Upper lobe of left lung (tissue), 6 donors: ENCODE measurements at regions not wholly inside any gene's neighbourhood (a gene's known extent, or its start where the extent isn't known, plus 50 kb on each side); places are given as distances from the start of the nearest gene placed in this dataset.

Experiments
- ATAC-seq, 2 donors: fragments of 200-7000 bp; cut with Tn5 transposase; one replicate each; pipeline ENCODE4 v1.9.1; 2022; ENCODE audit warnings: mild to moderate bottlenecking in 2 of 2, moderate library complexity in 2 of 2; ENCODE audit not compliant: low FRiP score in 2 of 2
- DNase-seq, 2 donors: peaks; one replicate each; pipeline ENCODE4 v3.0.0-alpha.2; 2019 to 2020
- H3K27ac ChIP-seq, 4 donors: fragments of 200-600 bp; sonication (generic); one replicate each; pipeline ENCODE4 v1.5.1; 2016 to 2019
- H3K27me3 ChIP-seq, 4 donors: fragments of 200-600 bp; sonication (generic); one replicate each; pipeline ENCODE4 v1.5.1; 2017 to 2019
- H3K36me3 ChIP-seq, 4 donors: fragments of 200-600 bp; sonication (generic); one replicate each; pipeline ENCODE4 v1.5.1; 2016 to 2019
- H3K4me1 ChIP-seq, 4 donors: fragments of 200-600 bp; sonication (generic); one replicate each; pipeline ENCODE4 v1.5.1; 2018 to 2019
- H3K4me3 ChIP-seq, 4 donors: fragments of 200-600 bp; sonication (generic); one replicate each; pipeline ENCODE4 v1.5.1; 2017 to 2019; ENCODE audit warnings: mild to moderate bottlenecking in 2 of 4, moderate library complexity in 1 of 4
- H3K9me3 ChIP-seq, 4 donors: fragments of 200-600 bp; sonication (generic); one replicate each; pipeline ENCODE4 v1.5.1; 2018 to 2019
- CTCF ChIP-seq, 6 experiments: fragments of 450-650 bp in 4 of 6; fragments of 200-600 bp in 2 of 6; sonication (generic) in 2 of 6; IDR thresholded peaks; one replicate each; pipeline ENCODE4 v1.5.1; 2016 to 2019; ENCODE audit warnings: antibody characterized with exemption in 6 of 6
- EP300 ChIP-seq, 4 donors: sonication (generic); formaldehyde crosslinking; IDR thresholded peaks; one replicate each; pipeline ENCODE4 v1.5.1; 2017; ENCODE audit warnings: antibody characterized with exemption in 4 of 4, control low read depth in 2 of 4
- POLR2A ChIP-seq, 4 donors: fragments of 450-650 bp; IDR thresholded peaks; one replicate each; pipeline ENCODE4 v1.5.1; 2016 to 2017; ENCODE audit warnings: antibody characterized with exemption in 4 of 4, mild to moderate bottlenecking in 2 of 4
- POLR2AphosphoS5 ChIP-seq, 2 donors: sonication (generic); formaldehyde crosslinking; IDR thresholded peaks; one replicate each; pipeline ENCODE4 v1.5.1; 2017; ENCODE audit warnings: antibody characterized with exemption in 2 of 2
- WGBS, 2 donors: methylation state at CpG; one replicate each; pipeline ENCODE4 v1.1.5; 2017 to 2018; 5-methylcytosine and 5-hydroxymethylcytosine counted together
- donor health status: DM: no; HTN: no; CAD: no; lungs with moderate emphysema.
- donor health status: DM: no; HTN: yes; CAD: no; lungs with severe emphysema.

DNA sequence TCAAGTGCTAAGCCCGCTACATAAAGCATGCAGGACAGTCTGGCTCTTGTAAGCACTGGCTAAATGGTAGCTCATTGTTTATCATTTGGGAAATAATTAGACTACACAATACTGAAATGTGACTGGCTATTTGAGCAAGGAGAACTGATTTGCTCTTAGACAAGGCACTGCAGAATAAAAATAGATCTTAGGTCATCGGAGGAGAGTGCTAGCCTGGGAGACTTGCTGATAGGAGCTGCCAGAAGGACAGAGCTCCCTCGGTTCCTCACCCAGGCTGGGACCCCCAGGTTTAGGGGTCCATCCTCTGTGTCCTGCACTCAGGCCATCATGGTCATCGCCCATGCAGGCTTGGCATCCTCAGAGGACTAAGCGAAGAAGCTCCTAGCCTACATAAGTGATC, 184.4 kb upstream of the NCAM1 start:
- ATAC-seq (no peak), DNase-seq (no peak)
- H3K4me3 ChIP-seq = no peak overlapping the region
- 84 to 92% methylated on average over 5 of the region's 5 CpGs for WGBS, 2 donors
- no peak for TF ChIP-seq CTCF (IDR thresholded peaks at IDR 0.05)
- TF ChIP-seq POLR2A (IDR thresholded peaks at IDR 0.05) = no peak
- no peak for TF ChIP-seq EP300 (IDR thresholded peaks at IDR 0.05)
- TF ChIP-seq POLR2AphosphoS5 (IDR thresholded peaks at IDR 0.05) = no peak
- H3K36me3 ChIP-seq = no peaks in the 10 kb centered on the region
- H3K9me3 ChIP-seq = no peaks in the 10 kb centered on the region
- no peaks in the 10 kb centered on the region for H3K4me1 ChIP-seq
- no peaks in the 10 kb centered on the region for H3K27me3 ChIP-seq
- no peak overlapping the region for H3K27ac ChIP-seq

DNA sequence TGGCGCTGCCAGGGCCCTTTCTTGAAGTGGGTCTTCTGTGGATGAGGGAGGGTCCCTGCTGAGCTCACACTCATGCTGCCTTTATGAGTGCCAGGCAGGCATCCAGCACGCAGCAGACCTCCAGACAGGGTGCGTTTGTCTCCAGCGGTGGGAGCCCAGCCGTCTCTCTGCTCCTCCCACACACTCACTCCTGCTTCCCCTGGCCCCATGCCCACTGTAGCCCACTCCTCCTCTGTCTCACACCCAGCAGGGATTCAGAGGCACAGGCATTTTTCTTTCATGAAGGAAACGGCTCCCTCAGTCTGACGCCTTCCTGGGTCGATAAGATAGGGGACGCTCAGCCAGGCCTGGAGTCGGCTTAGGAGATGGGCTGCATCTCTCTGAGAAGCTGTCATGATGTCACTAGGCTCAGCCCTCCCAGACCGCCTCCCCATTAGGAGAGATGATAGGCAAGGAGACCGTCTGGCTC, 183.9 kb upstream of the NCAM1 start:
- Histone ChIP-seq H3K4me3 (no peak overlapping the region), H3K4me1 (no peaks in the 10 kb centered on the region), H3K36me3 (no peaks in the 10 kb centered on the region), H3K27ac (no peak overlapping the region), H3K27me3 (no peaks in the 10 kb centered on the region), H3K9me3 (no peaks in the 10 kb centered on the region)
- DNase-seq = peak in 1 of 2 donors; percentile 41
- no peak for TF ChIP-seq CTCF (IDR thresholded peaks at IDR 0.05)
- ATAC-seq = no peak
- 48 to 49% methylated on average over 8 to 12 of the region's 12 CpGs for WGBS, 2 donors

DNA sequence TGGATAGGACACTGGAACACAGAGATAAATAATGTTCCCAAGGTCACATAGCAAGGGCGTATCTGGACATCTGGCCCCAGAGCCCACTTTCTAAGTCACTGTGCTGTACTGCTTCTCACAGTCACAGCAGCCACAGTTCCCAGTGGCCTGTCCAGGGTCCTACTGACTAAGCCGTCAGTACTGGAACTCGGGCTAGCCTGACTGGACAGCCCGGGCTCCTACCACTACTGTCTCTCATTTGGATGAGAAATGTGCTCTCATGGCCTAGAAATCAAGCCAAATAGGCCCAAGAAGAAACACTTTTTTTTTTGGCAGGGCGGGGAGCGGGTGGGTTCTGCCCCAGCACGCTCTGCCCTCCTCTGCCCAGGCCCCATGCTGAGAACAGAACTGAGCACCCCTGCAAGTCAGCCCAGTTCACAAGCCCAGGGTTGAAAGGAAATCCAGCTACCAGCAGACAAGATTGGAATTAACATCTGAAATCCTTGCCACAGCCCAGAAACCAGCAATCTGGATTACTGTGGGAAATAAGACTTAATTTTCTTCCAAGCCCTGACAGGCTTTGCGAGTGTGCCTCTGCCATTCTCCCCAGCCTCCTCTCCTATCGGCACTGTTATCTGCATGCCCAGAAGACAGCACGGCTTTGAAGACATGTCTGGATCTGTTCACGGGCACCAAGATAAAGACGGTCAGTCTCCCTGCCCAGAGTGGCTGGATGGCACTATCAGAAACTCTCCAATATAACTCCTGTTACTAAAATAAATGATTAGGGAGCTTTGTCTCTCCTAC, 182.9 kb upstream of the NCAM1 start:
- Histone ChIP-seq H3K9me3 (no peaks in the 10 kb centered on the region), H3K27me3 (no peaks in the 10 kb centered on the region), H3K4me3 (no peak overlapping the region), H3K27ac (no peak overlapping the region), H3K4me1 (no peaks in the 10 kb centered on the region), H3K36me3 (no peaks in the 10 kb centered on the region)
- ATAC-seq = no peak
- WGBS, 2 donors = 80 to 85% methylated on average over 9 to 12 of the region's 12 CpGs
- TF ChIP-seq CTCF (IDR thresholded peaks at IDR 0.05) = no peak
- no peak for TF ChIP-seq EP300 (IDR thresholded peaks at IDR 0.05)
- no peak for TF ChIP-seq POLR2A (IDR thresholded peaks at IDR 0.05)
- no peak for TF ChIP-seq POLR2AphosphoS5 (IDR thresholded peaks at IDR 0.05)
- no peak for DNase-seq

- TF ChIP-seq POLR2AphosphoS5 (IDR thresholded peaks at IDR 0.05) (no peak), EP300 (IDR thresholded peaks at IDR 0.05) (no peak), CTCF (IDR thresholded peaks at IDR 0.05) (no peak), POLR2A (IDR thresholded peaks at IDR 0.05) (no peak)
- no peaks in the 10 kb centered on the region for H3K9me3 ChIP-seq
- no peak overlapping the region for H3K4me3 ChIP-seq
- H3K36me3 ChIP-seq = no peaks in the 10 kb centered on the region
- H3K27me3 ChIP-seq = no peaks in the 10 kb centered on the region
- H3K27ac ChIP-seq = no peak overlapping the region
- ATAC-seq = no peak
- DNase-seq = no peak
- WGBS, 2 donors = 64 to 74% methylated on average over 3 of the region's 3 CpGs
- no peaks in the 10 kb centered on the region for H3K4me1 ChIP-seq
Observed at GRCh38 chr11:112778877-112779266, 182.3 kb upstream of the NCAM1 start.
